H1 (cell line): ENCODE measurements at regions not wholly inside any gene's neighbourhood (a gene's known extent, or its start where the extent isn't known, plus 50 kb on each side); places are given as distances from the start of the nearest gene placed in this dataset.

Source experiments
- CTCF ChIA-PET: fragments of 300-600 bp; sonication (Branson Sonifier 250); formaldehyde crosslinking; loops from one replicate; lab custom pipeline; 2021; ENCODE audit not compliant: partially characterized antibody; lab: Charles Lee
- POLR2A ChIA-PET: fragments of 300-600 bp; sonication (Branson Sonifier 250); formaldehyde crosslinking; loops from one replicate; lab custom pipeline; 2021; ENCODE audit warnings: inconsistent platforms; ENCODE audit not compliant: partially characterized antibody; lab: Charles Lee
- DNase-seq, 2 experiments: peaks; one replicate each; pipeline versions ENCODE4 v3.0.0 to v3.0.0-alpha.2; 2010 to 2022; ENCODE audit warnings: low spot score in 2 of 2, low read depth in 1 of 2, mixed read lengths in 1 of 2
- FAIRE-seq: peaks from 2 replicates; lab custom pipeline; 2011; peaks lifted over from hg19 to GRCh38; lab: Jason Lieb, UNC
- H2AFZ ChIP-seq: 2 replicates; pipeline ENCODE4 v1.8.1; 2012; ENCODE audit warnings: low read length, inconsistent platforms
- H2AK5ac ChIP-seq: 2 replicates; pipeline ENCODE4 v1.6.1; 2013; ENCODE audit warnings: low read depth, low read length
- H2BK120ac ChIP-seq: replicated peaks from 2 replicates; pipeline ENCODE3; 2013; ENCODE audit warnings: low read depth, low read length, inconsistent platforms
- H2BK12ac ChIP-seq: 2 replicates; pipeline ENCODE4 v1.6.1; 2013; ENCODE audit warnings: low read depth, low read length
- H2BK15ac ChIP-seq: 2 replicates; pipeline ENCODE4 v1.6.1; 2013; ENCODE audit warnings: low read length
- H2BK20ac ChIP-seq: 2 replicates; pipeline ENCODE4 v1.6.1; 2013; ENCODE audit warnings: low read length
- H2BK5ac ChIP-seq: 2 replicates; pipeline ENCODE4 v1.6.1; 2013; ENCODE audit warnings: low read depth, low read length
- H3K14ac ChIP-seq: 2 replicates; pipeline ENCODE4 v1.6.1; 2013; ENCODE audit warnings: inconsistent platforms; ENCODE audit not compliant: insufficient read length
- H3K18ac ChIP-seq: 2 replicates; pipeline ENCODE4 v1.6.1; 2013; ENCODE audit warnings: low read length; ENCODE audit errors: extremely low read depth
- H3K23ac ChIP-seq: 2 replicates; pipeline ENCODE4 v1.6.1; 2013; ENCODE audit warnings: inconsistent platforms; ENCODE audit not compliant: insufficient read length
- H3K23me2 ChIP-seq: 2 replicates; pipeline ENCODE4 v1.6.1; 2013; ENCODE audit warnings: low read depth, low read length
- H3K27ac ChIP-seq: 2 replicates; pipeline ENCODE4 v1.6.1; 2011; ENCODE audit warnings: low read depth, low read length, inconsistent platforms
- H3K27me3 ChIP-seq, 4 experiments: replicated peaks in 1 of 4; 1 replicate in 1 of 4; 2 replicates in 3 of 4; pipeline versions ENCODE4 v1.6.1 to v1.8.1; 2011 to 2013; ENCODE audit warnings: low read length in 3 of 4, mild to moderate bottlenecking in 3 of 4, inconsistent platforms in 2 of 4, mixed read lengths in 2 of 4, moderate library complexity in 1 of 4; ENCODE audit not compliant: control insufficient read depth in 3 of 4, insufficient read depth in 3 of 4; ENCODE audit errors: extremely low read depth in 1 of 4
- H3K36me3 ChIP-seq, 4 experiments: 2 replicates each; pipeline versions ENCODE4 v1.6.1 to v1.8.1; 2011 to 2013; ENCODE audit warnings: mild to moderate bottlenecking in 4 of 4, low read length in 3 of 4, moderate library complexity in 2 of 4, control low read depth in 1 of 4, inconsistent platforms in 1 of 4; ENCODE audit not compliant: insufficient read depth in 4 of 4, control insufficient read depth in 2 of 4
- H3K4ac ChIP-seq: replicated peaks from 2 replicates; pipeline ENCODE3; 2013; ENCODE audit warnings: low read length, low read depth, mixed read lengths, inconsistent platforms; ENCODE audit not compliant: insufficient read length
- H3K4me1 ChIP-seq, 4 experiments: replicated peaks in 1 of 4; 1 replicate in 1 of 4; 2 replicates in 3 of 4; pipeline versions ENCODE4 v1.6.1 to v1.8.1; 2011 to 2013; ENCODE audit warnings: low read length in 3 of 4, inconsistent platforms in 2 of 4, mixed read lengths in 1 of 4; ENCODE audit not compliant: insufficient read depth in 4 of 4, control insufficient read depth in 3 of 4
- H3K4me2 ChIP-seq, 2 experiments: 2 replicates each; pipeline versions ENCODE4 v1.6.1 to v1.8.1; 2011 to 2013; ENCODE audit warnings: low read depth in 2 of 2, low read length in 2 of 2, control low read depth in 1 of 2, inconsistent platforms in 1 of 2, mild to moderate bottlenecking in 1 of 2; ENCODE audit not compliant: insufficient read depth in 1 of 2
- H3K4me3 ChIP-seq, 4 experiments: fragments of 200-600, 300-600 bp in 1 of 4; sonication (generic), shearing (Covaris generic), sonication (Bioruptor Twin) in 1 of 4; 2 replicates each; pipeline versions ENCODE4 v1.5.1 to v1.8.1; 2011 to 2016; ENCODE audit warnings: low read length in 4 of 4, low read depth in 3 of 4, control low read depth in 2 of 4, inconsistent platforms in 2 of 4, mild to moderate bottlenecking in 2 of 4, mixed read lengths in 1 of 4, moderate library complexity in 1 of 4; ENCODE audit not compliant: insufficient read depth in 2 of 4; ENCODE audit errors: extremely low read depth in 1 of 4
- H3K56ac ChIP-seq: replicated peaks from 2 replicates; pipeline ENCODE3; 2013; ENCODE audit warnings: low read depth, mild to moderate bottlenecking, mixed read lengths, low read length, inconsistent platforms; ENCODE audit not compliant: insufficient read length
- H3K79me1 ChIP-seq: 2 replicates; pipeline ENCODE4 v1.6.1; 2013; ENCODE audit warnings: low read depth, low read length, control low read depth
- H3K79me2 ChIP-seq, 2 experiments: 2 replicates each; pipeline versions ENCODE4 v1.6.1 to v1.8.1; 2012 to 2013; ENCODE audit warnings: low read length in 2 of 2, mild to moderate bottlenecking in 2 of 2, inconsistent platforms in 1 of 2; ENCODE audit not compliant: insufficient read depth in 2 of 2, control insufficient read depth in 1 of 2
- H3K9ac ChIP-seq, 4 experiments: replicated peaks in 1 of 4; 1 replicate in 1 of 4; 2 replicates in 3 of 4; pipeline versions ENCODE4 v1.6.1 to v1.8.1; 2011 to 2013; ENCODE audit warnings: low read depth in 3 of 4, low read length in 3 of 4, control low read depth in 2 of 4, mild to moderate bottlenecking in 2 of 4, moderate library complexity in 2 of 4, inconsistent platforms in 1 of 4; ENCODE audit errors: extremely low read depth in 1 of 4
- H3K9me3 ChIP-seq, 2 experiments: 2 replicates each; pipeline versions ENCODE4 v1.6.1 to v1.8.1; 2012 to 2013; ENCODE audit warnings: mild to moderate bottlenecking in 2 of 2, moderate library complexity in 2 of 2, control low read depth in 1 of 2, inconsistent platforms in 1 of 2, low read depth in 1 of 2, low read length in 1 of 2, mixed read lengths in 1 of 2; ENCODE audit not compliant: insufficient read depth in 2 of 2
- H4K20me1 ChIP-seq, 2 experiments: replicated peaks in 1 of 2; 2 replicates each; pipeline versions ENCODE3 to v1.8.1; 2011 to 2013; ENCODE audit warnings: inconsistent platforms in 2 of 2, low read length in 2 of 2, mild to moderate bottlenecking in 1 of 2; ENCODE audit not compliant: insufficient read depth in 2 of 2, control insufficient read depth in 1 of 2
- H4K5ac ChIP-seq: 2 replicates; pipeline ENCODE4 v1.6.1; 2013; ENCODE audit warnings: low read length, low read depth, mixed read lengths, inconsistent platforms; ENCODE audit not compliant: insufficient read length
- H4K8ac ChIP-seq: 2 replicates; pipeline ENCODE4 v1.8.0; 2013; ENCODE audit warnings: mild to moderate bottlenecking, moderate library complexity, low read length, inconsistent platforms; ENCODE audit not compliant: insufficient read depth; ENCODE audit errors: extremely low read depth
- H4K91ac ChIP-seq: replicated peaks from 2 replicates; pipeline ENCODE3; 2013; ENCODE audit warnings: low read length, mixed read lengths, inconsistent platforms; ENCODE audit not compliant: insufficient read length
- BCL11A ChIP-seq, 2 experiments: IDR thresholded peaks; one replicate each; pipeline ENCODE4 v1.6.1; 2011; ENCODE audit warnings: low read depth in 2 of 2, low read length in 2 of 2, mild to moderate bottlenecking in 2 of 2
- KDM4A ChIP-seq: IDR thresholded peaks from one replicate; pipeline ENCODE4 v1.7.1; 2012; ENCODE audit warnings: low read depth, mild to moderate bottlenecking, moderate library complexity, low read length, inconsistent platforms; ENCODE audit not compliant: severe bottlenecking
- SIX5 ChIP-seq: IDR thresholded peaks from 2 replicates; pipeline ENCODE4 v1.6.1; 2011; ENCODE audit warnings: mild to moderate bottlenecking, low read depth, low read length
- SP4 ChIP-seq: IDR thresholded peaks from 2 replicates; pipeline ENCODE4 v1.6.1; 2012; ENCODE audit warnings: low read length, inconsistent platforms
- WGBS, 2 experiments: shearing (Covaris generic) in 1 of 2; methylation state at CpG; one replicate each; pipeline versions ENCODE4 v1.1.6 to v1.1.7; 2013 to 2015; ENCODE audit warnings: low lambda C conversion rate in 2 of 2, mixed read lengths in 2 of 2, inconsistent platforms in 1 of 2, low coverage in 1 of 2, missing lambda C conversion rate in 1 of 2; ENCODE audit not compliant: insufficient replicate concordance in 2 of 2, insufficient coverage in 1 of 2, insufficient read length in 1 of 2; ENCODE audit errors: extremely low coverage in 1 of 2, missing lambda C conversion rate in 1 of 2; 5-methylcytosine and 5-hydroxymethylcytosine counted together
- TF ChIP-seq, protein P1 (sequence below): IDR thresholded peaks from 2 replicates; pipeline ENCODE4 v1.6.1; 2012; ENCODE audit warnings: low read length, inconsistent platforms

DNA sequence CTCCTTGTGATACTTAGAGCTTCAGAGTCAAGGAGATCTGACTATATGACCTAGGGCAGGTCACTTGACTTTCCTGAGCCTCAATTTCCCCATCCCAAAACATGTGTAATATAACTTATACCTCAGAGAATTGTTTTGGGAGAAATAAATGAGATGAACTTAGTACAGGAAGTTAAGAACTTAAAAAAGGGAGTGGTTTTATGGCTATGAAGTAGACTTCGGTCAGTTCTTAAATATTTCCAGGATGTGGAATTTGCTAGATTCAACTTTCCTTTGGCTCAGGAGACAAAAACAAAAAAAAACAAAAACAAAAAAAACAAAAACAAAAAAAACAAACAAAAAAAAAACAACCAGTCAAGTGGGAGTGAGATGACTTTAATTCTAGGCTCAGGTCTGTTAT is 116.7 kb downstream of the EDEM1 start:
- no peak overlapping the region for H3K9ac ChIP-seq
- H3K79me2 ChIP-seq, result no peaks in the 10 kb centered on the region
- H2AFZ ChIP-seq, result no peak overlapping the region
- TF ChIP-seq, protein P1, sequence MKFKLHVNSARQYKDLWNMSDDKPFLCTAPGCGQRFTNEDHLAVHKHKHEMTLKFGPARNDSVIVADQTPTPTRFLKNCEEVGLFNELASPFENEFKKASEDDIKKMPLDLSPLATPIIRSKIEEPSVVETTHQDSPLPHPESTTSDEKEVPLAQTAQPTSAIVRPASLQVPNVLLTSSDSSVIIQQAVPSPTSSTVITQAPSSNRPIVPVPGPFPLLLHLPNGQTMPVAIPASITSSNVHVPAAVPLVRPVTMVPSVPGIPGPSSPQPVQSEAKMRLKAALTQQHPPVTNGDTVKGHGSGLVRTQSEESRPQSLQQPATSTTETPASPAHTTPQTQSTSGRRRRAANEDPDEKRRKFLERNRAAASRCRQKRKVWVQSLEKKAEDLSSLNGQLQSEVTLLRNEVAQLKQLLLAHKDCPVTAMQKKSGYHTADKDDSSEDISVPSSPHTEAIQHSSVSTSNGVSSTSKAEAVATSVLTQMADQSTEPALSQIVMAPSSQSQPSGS, result no peak
- TF ChIP-seq KDM4A, result no peak
- no peak for TF ChIP-seq SP4
- TF ChIP-seq BCL11A (IDR thresholded peaks at IDR 0.05; ENCODE audit: low read depth in 2 of 2, low read length in 2 of 2), result no peak
- no peak for TF ChIP-seq SIX5
- H3K4me1 ChIP-seq, result no peaks in the 10 kb centered on the region
- no peak overlapping the region for H2BK120ac ChIP-seq
- H3K18ac ChIP-seq, result no peak overlapping the region
- no peak overlapping the region for H3K56ac ChIP-seq
- POLR2A ChIA-PET, result no interaction called here
- H2BK12ac ChIP-seq, result no peak overlapping the region
- H2BK20ac ChIP-seq, result no peak overlapping the region
- no peaks in the 10 kb centered on the region for H4K20me1 ChIP-seq
- no peak overlapping the region for H3K23ac ChIP-seq
- no peak overlapping the region for H2AK5ac ChIP-seq
- H3K79me1 ChIP-seq, result no peaks in the 10 kb centered on the region
- H3K27ac ChIP-seq, result no peak overlapping the region
- no peaks in the 10 kb centered on the region for H3K36me3 ChIP-seq
- H3K9me3 ChIP-seq, result no peaks in the 10 kb centered on the region; a peak in 1 of 4 replicates
- H2BK5ac ChIP-seq, result no peak overlapping the region
- no peak overlapping the region for H3K4me3 ChIP-seq
- H3K14ac ChIP-seq, result no peak overlapping the region
- FAIRE-seq, result no peak
- 95% methylated on average over 1 of the region's 1 CpG; no CpG with 5 or more reads in 1 of the 2 experiments for WGBS, 2 experiments
- no peak overlapping the region for H3K4me2 ChIP-seq
- no peaks in the 10 kb centered on the region for H3K27me3 ChIP-seq
- CTCF ChIA-PET, result no interaction called here
- no peak overlapping the region for H4K91ac ChIP-seq
- no peaks in the 10 kb centered on the region for H3K23me2 ChIP-seq
- H4K8ac ChIP-seq, result no peak overlapping the region
- no peak for DNase-seq
- no peak overlapping the region for H2BK15ac ChIP-seq
- no peak overlapping the region for H4K5ac ChIP-seq
- no peak overlapping the region for H3K4ac ChIP-seq
